ENCODE measurements at regions not wholly inside any gene's neighbourhood (a gene's known extent, or its start where the extent isn't known, plus 50 kb on each side); places are given as distances from the start of the nearest gene placed in this dataset.
A peak's percentile ranks its signal among the peaks of the same experiment; 100 is the strongest.

DNA sequence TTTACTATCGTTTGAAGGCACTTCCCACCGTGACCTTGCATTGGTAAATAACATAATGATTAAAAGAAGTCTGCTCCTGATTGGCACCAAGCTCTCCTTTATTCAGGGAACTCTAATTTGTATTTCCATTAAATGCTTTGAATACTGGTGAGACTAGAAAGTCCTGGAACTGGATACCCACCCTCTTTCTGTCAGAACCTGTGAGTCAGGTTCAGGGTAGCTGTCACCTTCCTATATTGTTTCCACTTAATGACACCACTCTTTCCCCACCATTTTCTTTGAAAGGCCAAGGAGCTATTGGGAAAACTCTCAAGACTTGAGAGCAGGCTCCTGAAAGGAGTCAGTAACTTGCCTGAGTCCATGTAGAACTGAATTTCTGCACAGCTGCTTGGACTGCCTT lies 55.9 kb upstream of the RASSF6 start:
- no peaks in the 10 kb centered on the region for H3K9me3 Mint-ChIP-seq (ENCODE audit: unreplicated experiment)
- H3K36me3 Mint-ChIP-seq (ENCODE audit: insufficient read depth, unreplicated experiment): no peaks in the 10 kb centered on the region
- H3K4me1 Mint-ChIP-seq (ENCODE audit: insufficient read depth, unreplicated experiment): peaks cover 28% of the 10 kb centered on the region
- DNase-seq (ENCODE audit: unreplicated experiment): no peak
- CTCF ChIA-PET: interaction anchor here (0.6 to 5.0 kb wide), 14 partner anchors 12 to 1076 kb away, joined by 3 to 35 read pairs (median 3); no protein-coding TSS in a partner anchor
- intact Hi-C loops (cut with micrococcal nuclease): no loop called here
- no peaks in the 10 kb centered on the region for H3K27me3 Mint-ChIP-seq (ENCODE audit: insufficient read depth, unreplicated experiment)
- TF ChIP-seq, protein P1, sequence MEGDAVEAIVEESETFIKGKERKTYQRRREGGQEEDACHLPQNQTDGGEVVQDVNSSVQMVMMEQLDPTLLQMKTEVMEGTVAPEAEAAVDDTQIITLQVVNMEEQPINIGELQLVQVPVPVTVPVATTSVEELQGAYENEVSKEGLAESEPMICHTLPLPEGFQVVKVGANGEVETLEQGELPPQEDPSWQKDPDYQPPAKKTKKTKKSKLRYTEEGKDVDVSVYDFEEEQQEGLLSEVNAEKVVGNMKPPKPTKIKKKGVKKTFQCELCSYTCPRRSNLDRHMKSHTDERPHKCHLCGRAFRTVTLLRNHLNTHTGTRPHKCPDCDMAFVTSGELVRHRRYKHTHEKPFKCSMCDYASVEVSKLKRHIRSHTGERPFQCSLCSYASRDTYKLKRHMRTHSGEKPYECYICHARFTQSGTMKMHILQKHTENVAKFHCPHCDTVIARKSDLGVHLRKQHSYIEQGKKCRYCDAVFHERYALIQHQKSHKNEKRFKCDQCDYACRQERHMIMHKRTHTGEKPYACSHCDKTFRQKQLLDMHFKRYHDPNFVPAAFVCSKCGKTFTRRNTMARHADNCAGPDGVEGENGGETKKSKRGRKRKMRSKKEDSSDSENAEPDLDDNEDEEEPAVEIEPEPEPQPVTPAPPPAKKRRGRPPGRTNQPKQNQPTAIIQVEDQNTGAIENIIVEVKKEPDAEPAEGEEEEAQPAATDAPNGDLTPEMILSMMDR (IDR thresholded peaks at IDR 0.05; ENCODE audit: unreplicated experiment): no peak
- no TSS peak for BruUV-seq (replicated peaks)
- H3K4me3 Mint-ChIP-seq (ENCODE audit: unreplicated experiment): no peak overlapping the region
- peak overlapping the region; percentile 39 for H3K27ac Mint-ChIP-seq (ENCODE audit: low read depth, unreplicated experiment)
- POLR2A ChIA-PET: interaction anchor here (0.6 to 4.0 kb wide), 10 partner anchors 10 to 439 kb away, joined by 3 to 15 read pairs (median 4); partner anchors contain the start of gene CXCL1

DNA sequence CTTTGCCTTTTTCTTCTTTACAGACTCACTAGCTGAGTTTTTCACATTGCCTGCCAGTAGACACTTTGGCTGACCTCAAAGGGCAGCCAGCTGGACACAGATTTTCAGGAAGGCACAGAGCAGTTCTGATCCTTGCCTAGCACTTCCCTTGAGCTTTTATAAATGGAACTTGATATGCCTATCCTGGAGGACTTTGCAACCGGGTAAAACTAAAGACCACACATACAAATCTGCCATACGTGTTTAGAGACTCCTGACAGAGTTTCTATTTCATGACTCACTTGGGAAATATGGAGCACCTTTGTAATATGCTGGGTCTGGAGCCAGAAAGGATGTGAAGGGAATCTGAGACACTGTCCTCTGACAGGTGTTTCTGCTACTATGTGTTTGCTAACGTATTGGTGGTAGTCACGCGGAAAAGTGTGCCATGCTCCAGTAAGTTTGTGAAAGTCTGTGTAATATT lies 56.7 kb upstream of the RASSF6 start:
- intact Hi-C loops (cut with micrococcal nuclease): no loop called here
- H3K4me3 Mint-ChIP-seq (ENCODE audit: unreplicated experiment): no peak overlapping the region
- H3K4me1 Mint-ChIP-seq (ENCODE audit: insufficient read depth, unreplicated experiment): peaks cover 28% of the 10 kb centered on the region
- BruUV-seq (replicated peaks): no TSS peak
- TF ChIP-seq, protein P1 (IDR thresholded peaks at IDR 0.05; ENCODE audit: unreplicated experiment): no peak
- H3K27ac Mint-ChIP-seq (ENCODE audit: low read depth, unreplicated experiment): peak overlapping the region; percentile 39
- ChIA-PET CTCF (interaction anchor here (0.6 to 5.0 kb wide), 10 partner anchors 13 to 1075 kb away, joined by 3 to 35 read pairs (median 3); no protein-coding TSS in a partner anchor), POLR2A (interaction anchor here (0.6 to 4.0 kb wide), 11 partner anchors 9 to 495 kb away, joined by 3 to 15 read pairs (median 3); no protein-coding TSS in a partner anchor)
- no peaks in the 10 kb centered on the region for H3K36me3 Mint-ChIP-seq (ENCODE audit: insufficient read depth, unreplicated experiment)
- peak; percentile 93 for DNase-seq (ENCODE audit: unreplicated experiment)
- no peaks in the 10 kb centered on the region for H3K9me3 Mint-ChIP-seq (ENCODE audit: unreplicated experiment)
- H3K27me3 Mint-ChIP-seq (ENCODE audit: insufficient read depth, unreplicated experiment): no peaks in the 10 kb centered on the region

DNA sequence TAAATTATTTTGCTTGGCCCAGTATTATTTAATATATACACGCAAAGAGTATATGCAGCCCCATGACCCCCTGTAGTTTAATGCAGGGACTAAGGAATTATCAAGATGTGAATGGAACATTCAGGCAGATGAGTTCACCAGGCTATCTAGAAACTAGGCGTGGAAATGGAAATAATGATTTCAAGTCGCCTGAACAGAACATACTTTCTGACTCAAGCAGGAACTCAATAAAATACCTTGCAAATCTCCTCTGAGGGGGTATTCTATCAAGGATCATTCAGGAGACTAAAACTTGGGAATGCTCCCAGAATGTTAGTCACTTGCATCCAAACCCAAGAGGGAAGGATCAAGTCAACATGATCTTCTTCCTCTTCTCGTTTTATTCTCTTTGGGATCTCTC lies 59.6 kb upstream of the RASSF6 start:
- TF ChIP-seq, protein P1 (IDR thresholded peaks at IDR 0.05; ENCODE audit: unreplicated experiment): no peak
- intact Hi-C loops (cut with micrococcal nuclease): no loop called here
- no TSS peak for BruUV-seq (replicated peaks)
- Mint-ChIP-seq H3K9me3 (ENCODE audit: unreplicated experiment) (no peaks in the 10 kb centered on the region), H3K27me3 (ENCODE audit: insufficient read depth, unreplicated experiment) (no peaks in the 10 kb centered on the region), H3K4me1 (ENCODE audit: insufficient read depth, unreplicated experiment) (peaks cover 27% of the 10 kb centered on the region), H3K4me3 (ENCODE audit: unreplicated experiment) (no peak overlapping the region), H3K27ac (ENCODE audit: low read depth, unreplicated experiment) (no peak overlapping the region), H3K36me3 (ENCODE audit: insufficient read depth, unreplicated experiment) (no peaks in the 10 kb centered on the region)
- DNase-seq (ENCODE audit: unreplicated experiment): peak; percentile 63
- ChIA-PET CTCF (interaction anchor here (0.6 to 1.3 kb wide), 4 partner anchors 16 to 359 kb away, joined by 3 to 4 read pairs (median 3); partner anchors contain the start of gene CXCL3), POLR2A (no interaction called here)

DNA sequence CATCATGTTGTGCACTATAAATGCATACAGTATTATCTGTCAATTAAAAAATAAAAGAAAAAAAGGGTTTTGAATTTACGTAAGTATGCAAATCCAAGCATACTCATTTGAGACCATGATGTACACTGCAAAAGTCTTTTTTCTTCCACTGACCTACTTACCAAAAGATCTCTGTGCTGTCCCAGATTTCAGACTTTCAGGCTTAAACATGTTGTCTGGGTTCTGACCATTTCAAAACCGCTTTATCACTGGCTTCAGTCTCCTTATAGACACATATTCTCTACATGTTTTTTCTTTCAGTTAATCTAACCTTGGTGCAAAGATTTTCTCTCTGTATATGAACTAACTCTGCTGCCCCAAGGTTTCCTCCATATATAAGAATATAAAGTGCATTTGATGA lies 58.6 kb upstream of the CXCL8 start:
- DNase-seq (ENCODE audit: unreplicated experiment): no peak
- BruUV-seq (replicated peaks): no TSS peak
- Mint-ChIP-seq H3K27me3 (ENCODE audit: insufficient read depth, unreplicated experiment) (no peaks in the 10 kb centered on the region), H3K4me1 (ENCODE audit: insufficient read depth, unreplicated experiment) (peaks cover 21% of the 10 kb centered on the region), H3K9me3 (ENCODE audit: unreplicated experiment) (peaks cover 7% of the 10 kb centered on the region), H3K4me3 (ENCODE audit: unreplicated experiment) (no peak overlapping the region), H3K36me3 (ENCODE audit: insufficient read depth, unreplicated experiment) (no peaks in the 10 kb centered on the region), H3K27ac (ENCODE audit: low read depth, unreplicated experiment) (peak overlapping the region; percentile 31)
- ChIA-PET POLR2A (interaction anchor here (2.2 kb wide), 1 partner anchor 23 kb away, joined by 10 read pairs; no protein-coding TSS in a partner anchor), CTCF (interaction anchor here (2.8 kb wide), 1 partner anchor 183 kb away, joined by 8 read pairs; no protein-coding TSS in a partner anchor)
- TF ChIP-seq, protein P1 (IDR thresholded peaks at IDR 0.05; ENCODE audit: unreplicated experiment): no peak
- intact Hi-C loops (cut with micrococcal nuclease): no loop called here

All from MCF 10A (cell line).